D721Med (cell line): ENCODE measurements at regions not wholly inside any gene's neighbourhood (a gene's known extent, or its start where the extent isn't known, plus 50 kb on each side); places are given as distances from the start of the nearest gene placed in this dataset.
"Not testable (repeated sequence)": the region's sequence is repeated elsewhere in the genome, so short reads cannot be mapped to it uniquely, and the experiment has no call there.

Experiments used
- DNase-seq: peaks from one replicate; pipeline ENCODE4 v3.0.0; 2011; ENCODE audit warnings: low spot score; ENCODE audit not compliant: insufficient read length
- FAIRE-seq: peaks from 2 replicates; lab custom pipeline; 2011; peaks lifted over from hg19 to GRCh38; lab: Jason Lieb, UNC
- CTCF ChIP-seq: IDR thresholded peaks from 2 replicates; pipeline ENCODE4 v1.5.1; 2012; ENCODE audit warnings: mild to moderate bottlenecking, control low read depth; ENCODE audit not compliant: insufficient read depth; ENCODE audit errors: missing control alignments

DNA sequence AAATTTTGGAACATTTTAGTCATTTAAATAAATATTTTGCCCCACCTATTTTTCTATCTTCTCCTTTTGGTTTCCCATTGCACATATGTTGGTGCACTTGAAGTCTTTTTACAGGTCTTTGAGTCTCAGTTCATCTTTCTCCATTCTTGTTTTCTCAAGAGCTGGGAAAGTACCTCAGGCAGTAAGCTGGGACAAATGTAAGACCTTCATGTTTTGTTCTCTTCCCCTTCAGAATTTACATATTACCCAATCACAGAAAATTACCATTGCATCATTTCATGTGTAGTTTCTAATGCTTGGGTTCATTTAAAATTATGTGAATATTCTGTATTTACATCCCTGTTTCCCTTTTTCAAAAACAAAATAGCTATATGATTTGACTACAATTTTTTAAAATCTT, 1150.0 kb upstream of the POT1 start:
- DNase-seq (no peak), FAIRE-seq (no peak)
- TF ChIP-seq CTCF, result no peak

- no peak for DNase-seq
Observed at GRCh38 chr7:126079151-126079550, 1149.5 kb upstream of the POT1 start.

GRCh38 chr7:126065766-126066165, 1136.1 kb upstream of the POT1 start:
- FAIRE-seq (no peak), DNase-seq (no peak)

More at GRCh38 chr7:126079151-126079550, 1149.5 kb upstream of the POT1 start:
- FAIRE-seq, result peak; percentile 63
- no peak for TF ChIP-seq CTCF

DNA sequence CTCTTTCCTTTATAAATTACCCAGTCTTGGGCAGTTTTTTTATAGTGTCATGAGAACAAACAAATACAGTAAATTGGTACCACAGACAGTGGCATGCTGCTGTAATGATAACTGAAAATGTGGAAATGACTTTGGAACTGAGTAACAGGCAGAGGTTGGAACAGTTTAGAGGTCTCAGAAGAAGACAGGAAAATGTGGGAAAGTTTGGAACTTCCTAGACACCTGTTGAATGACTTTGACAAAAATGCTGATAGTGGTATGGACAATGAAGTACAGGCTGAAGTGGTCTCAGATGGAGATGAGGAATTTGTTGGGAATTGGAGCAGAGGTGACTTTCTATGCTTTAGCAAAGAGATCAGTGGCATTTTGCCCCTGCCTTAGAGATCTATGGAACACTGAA, 1128.4 kb upstream of the POT1 start:
- DNase-seq (no peak), FAIRE-seq (no peak)
- no peak for TF ChIP-seq CTCF

More at GRCh38 chr7:126065766-126066165, 1136.1 kb upstream of the POT1 start:
- TF ChIP-seq CTCF, result no peak

DNA sequence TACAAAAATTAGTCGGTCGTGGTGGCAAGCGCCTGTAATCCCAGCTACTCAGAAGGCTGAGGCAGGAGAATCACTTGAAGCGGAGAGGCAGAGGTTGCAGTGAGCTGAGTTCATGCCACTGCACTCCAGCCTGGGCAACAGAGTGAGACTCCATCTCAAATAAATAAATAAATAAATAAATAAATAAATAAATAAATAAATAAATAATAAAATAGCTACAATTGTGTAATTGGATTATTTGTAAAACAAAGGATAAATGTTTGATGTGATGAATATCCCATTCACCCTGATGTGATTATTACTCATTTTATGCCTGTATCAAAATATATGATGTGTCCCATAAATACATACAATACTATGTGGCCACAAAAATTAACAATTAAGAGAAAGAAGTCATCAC, 1127.0 kb upstream of the POT1 start:
- FAIRE-seq, DNase-seq: not testable (repeated sequence)

- TF ChIP-seq CTCF, result no peak
- no peak for FAIRE-seq
- no peak for DNase-seq
Observed at GRCh38 chr7:126052229-126052628, 1122.6 kb upstream of the POT1 start.

- FAIRE-seq, result no peak
- DNase-seq, result no peak
- no peak for TF ChIP-seq CTCF
Observed at GRCh38 chr7:126044662-126045061, 1115.0 kb upstream of the POT1 start.

DNA sequence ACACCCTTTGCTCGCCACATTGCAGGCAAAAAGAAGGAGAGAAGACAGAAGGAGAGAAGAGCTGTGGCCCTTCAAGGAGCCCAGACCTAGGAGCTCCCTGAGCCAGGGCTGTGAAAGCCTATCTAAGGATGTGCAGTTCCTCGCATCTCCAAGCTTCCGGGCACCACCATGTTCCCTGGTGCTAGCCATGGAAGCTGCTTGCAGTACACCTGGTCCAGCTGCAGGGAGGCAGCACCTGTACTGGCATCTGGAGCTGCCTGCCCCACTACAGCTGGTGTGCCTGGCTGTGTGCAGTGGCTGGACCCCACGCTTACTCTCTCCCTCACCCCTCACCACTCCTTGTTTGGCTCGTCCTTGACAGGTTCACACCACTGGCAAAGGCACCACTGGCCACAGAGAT, 1111.8 kb upstream of the POT1 start:
- TF ChIP-seq CTCF, result no peak
- no peak for FAIRE-seq
- DNase-seq, result no peak
